Stimulated activated CD8-positive, alpha-beta memory T cell treated with anti-CD3 and anti-CD28 coated beads, Interleukin-7, amount 100 ng/mL, for 1 hour (primary cell): ENCODE measurements at regions not wholly inside any gene's neighbourhood (a gene's known extent, or its start where the extent isn't known, plus 50 kb on each side); places are given as distances from the start of the nearest gene placed in this dataset.
"Not testable (repeated sequence)": the region's sequence is repeated elsewhere in the genome, so short reads cannot be mapped to it uniquely, and the experiment has no call there.

Experiments
- DNase-seq, 2 donors: peaks; one replicate each; pipeline ENCODE4 v3.0.0-alpha.2; 2020; ENCODE audit warnings: low read depth in 2 of 2

- DNase-seq = no peak
Observed at GRCh38 chr19:31529121-31529520, 179.9 kb upstream of the TSHZ3 start.

GRCh38 chr19:31530781-31531180 lies 181.5 kb upstream of the TSHZ3 start:
- no peak for DNase-seq

- DNase-seq = no peak
Observed at GRCh38 chr19:31531326-31531725, 182.1 kb upstream of the TSHZ3 start.

GRCh38 chr19:31532034-31532433 lies 182.8 kb upstream of the TSHZ3 start:
- no peak for DNase-seq

- no peak for DNase-seq
Observed at GRCh38 chr19:31533114-31533513, 183.9 kb upstream of the TSHZ3 start.

GRCh38 chr19:31534231-31534630 lies 185.0 kb upstream of the TSHZ3 start:
- DNase-seq = no peak

GRCh38 chr19:31534786-31535657 lies 185.8 kb upstream of the TSHZ3 start:
- DNase-seq = no peak

GRCh38 chr19:31535691-31536460 lies 186.6 kb upstream of the TSHZ3 start:
- DNase-seq = no peak

GRCh38 chr19:31537136-31537535 lies 187.9 kb upstream of the TSHZ3 start:
- no peak for DNase-seq

- DNase-seq = not testable (repeated sequence)
Observed at GRCh38 chr19:31537902-31538301, 188.7 kb upstream of the TSHZ3 start.

GRCh38 chr19:31538879-31539278 lies 189.6 kb upstream of the TSHZ3 start:
- DNase-seq = no peak

GRCh38 chr19:31539386-31539785 lies 190.2 kb upstream of the TSHZ3 start:
- no peak for DNase-seq

GRCh38 chr19:31541396-31541795 lies 192.2 kb upstream of the TSHZ3 start:
- DNase-seq = no peak

GRCh38 chr19:31543456-31543855 lies 194.2 kb upstream of the TSHZ3 start:
- DNase-seq = no peak

- DNase-seq = no peak
Observed at GRCh38 chr19:31545777-31546176, 196.5 kb upstream of the TSHZ3 start.

- DNase-seq = no peak
Observed at GRCh38 chr19:31546205-31546960, 197.1 kb upstream of the TSHZ3 start.

- no peak for DNase-seq
Observed at GRCh38 chr19:31548941-31549340, 199.7 kb upstream of the TSHZ3 start.

GRCh38 chr19:31553112-31553845 lies 204.0 kb upstream of the TSHZ3 start:
- no peak for DNase-seq

GRCh38 chr19:31553846-31554215 lies 204.6 kb upstream of the TSHZ3 start:
- DNase-seq = no peak

- no peak for DNase-seq
Observed at GRCh38 chr19:31554360-31554759, 205.1 kb upstream of the TSHZ3 start.

GRCh38 chr19:31555634-31556215 lies 206.5 kb upstream of the TSHZ3 start:
- no peak for DNase-seq
